Calu3 (cell line): ENCODE measurements at regions not wholly inside any gene's neighbourhood (a gene's known extent, or its start where the extent isn't known, plus 50 kb on each side); places are given as distances from the start of the nearest gene placed in this dataset.

ENCODE experiments used
- BruUV-seq: library from RNA; stranded (reverse); fragments of 400-500 nt; replicated peaks from 2 replicates; lab custom pipeline; 2021; lab: Mats Ljungman, UMichigan
- CTCF ChIA-PET: fragments of 300-600 bp; sonication (Branson Sonifier 250); formaldehyde crosslinking; loops from one replicate; lab custom pipeline; 2022; ENCODE audit warnings: antibody characterized with exemption; lab: Charles Lee
- DNase-seq: peaks from one replicate; pipeline ENCODE4 v3.0.0; 2022
- H3K27ac Mint-ChIP-seq: one replicate; pipeline ENCODE4 v1.8.0; 2022; ENCODE audit warnings: mixed read lengths; ENCODE audit not compliant: unreplicated experiment
- H3K27me3 Mint-ChIP-seq: one replicate; pipeline ENCODE4 v1.8.0; 2022; ENCODE audit warnings: mixed read lengths; ENCODE audit not compliant: unreplicated experiment
- H3K36me3 Mint-ChIP-seq: one replicate; pipeline ENCODE4 v1.8.0; 2022; ENCODE audit warnings: mild to moderate bottlenecking, moderate library complexity, mixed read lengths; ENCODE audit not compliant: insufficient read depth, unreplicated experiment
- H3K4me1 Mint-ChIP-seq: one replicate; pipeline ENCODE4 v1.8.0; 2022; ENCODE audit warnings: mild to moderate bottlenecking, low read depth, mixed read lengths; ENCODE audit not compliant: unreplicated experiment
- H3K4me3 Mint-ChIP-seq: one replicate; pipeline ENCODE4 v1.8.0; 2022; ENCODE audit warnings: mild to moderate bottlenecking, low read depth, moderate library complexity, mixed read lengths; ENCODE audit not compliant: unreplicated experiment
- H3K9me3 Mint-ChIP-seq: one replicate; pipeline ENCODE4 v1.8.0; 2022; ENCODE audit warnings: low read depth, mixed read lengths; ENCODE audit not compliant: unreplicated experiment
- intact Hi-C: fragments of 100-400 bp; cut with micrococcal nuclease; formaldehyde crosslinking; loops from one replicate; pipeline ENCODE4 v1.10.0; 2022; ENCODE audit not compliant: unreplicated experiment
- TF ChIP-seq, protein P1 (sequence below): fragments of 200-600 bp; IDR thresholded peaks from one replicate; pipeline ENCODE4 v1.8.0; 2022; ENCODE audit warnings: antibody characterized with exemption; ENCODE audit not compliant: unreplicated experiment

DNA sequence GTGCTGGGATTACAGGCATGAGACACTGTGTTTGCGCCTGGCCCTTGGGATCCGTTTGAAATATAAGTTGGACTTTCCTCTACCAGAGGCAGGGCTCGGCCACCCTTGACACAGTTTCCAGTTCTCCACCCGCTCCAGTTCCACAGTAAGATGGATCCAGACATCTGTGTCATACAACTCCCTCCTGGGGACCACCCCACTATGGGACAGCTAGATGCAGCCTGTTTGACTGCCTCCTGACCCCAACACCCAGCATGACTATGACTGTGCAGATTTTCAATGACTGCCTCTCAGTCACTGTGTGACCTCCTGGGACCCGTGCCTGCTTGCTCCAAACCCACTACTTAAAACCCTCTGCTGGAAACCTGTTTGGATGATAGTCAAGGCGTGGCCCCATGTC is 166.7 kb downstream of the IRF8 start:
- no peak overlapping the region for H3K27ac Mint-ChIP-seq
- H3K27me3 Mint-ChIP-seq = peaks cover 97% of the 10 kb centered on the region
- DNase-seq = no peak
- H3K9me3 Mint-ChIP-seq = no peaks in the 10 kb centered on the region
- no peaks in the 10 kb centered on the region for H3K36me3 Mint-ChIP-seq
- no peaks in the 10 kb centered on the region for H3K4me1 Mint-ChIP-seq
- no peak overlapping the region for H3K4me3 Mint-ChIP-seq
- no TSS peak for BruUV-seq
- intact Hi-C loops = no loop called here
- CTCF ChIA-PET = interaction anchor here (0.6 kb wide), 1 partner anchor 419 kb away, joined by 6 read pairs; no protein-coding TSS in a partner anchor
- TF ChIP-seq, protein P1, sequence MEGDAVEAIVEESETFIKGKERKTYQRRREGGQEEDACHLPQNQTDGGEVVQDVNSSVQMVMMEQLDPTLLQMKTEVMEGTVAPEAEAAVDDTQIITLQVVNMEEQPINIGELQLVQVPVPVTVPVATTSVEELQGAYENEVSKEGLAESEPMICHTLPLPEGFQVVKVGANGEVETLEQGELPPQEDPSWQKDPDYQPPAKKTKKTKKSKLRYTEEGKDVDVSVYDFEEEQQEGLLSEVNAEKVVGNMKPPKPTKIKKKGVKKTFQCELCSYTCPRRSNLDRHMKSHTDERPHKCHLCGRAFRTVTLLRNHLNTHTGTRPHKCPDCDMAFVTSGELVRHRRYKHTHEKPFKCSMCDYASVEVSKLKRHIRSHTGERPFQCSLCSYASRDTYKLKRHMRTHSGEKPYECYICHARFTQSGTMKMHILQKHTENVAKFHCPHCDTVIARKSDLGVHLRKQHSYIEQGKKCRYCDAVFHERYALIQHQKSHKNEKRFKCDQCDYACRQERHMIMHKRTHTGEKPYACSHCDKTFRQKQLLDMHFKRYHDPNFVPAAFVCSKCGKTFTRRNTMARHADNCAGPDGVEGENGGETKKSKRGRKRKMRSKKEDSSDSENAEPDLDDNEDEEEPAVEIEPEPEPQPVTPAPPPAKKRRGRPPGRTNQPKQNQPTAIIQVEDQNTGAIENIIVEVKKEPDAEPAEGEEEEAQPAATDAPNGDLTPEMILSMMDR = no peak

DNA sequence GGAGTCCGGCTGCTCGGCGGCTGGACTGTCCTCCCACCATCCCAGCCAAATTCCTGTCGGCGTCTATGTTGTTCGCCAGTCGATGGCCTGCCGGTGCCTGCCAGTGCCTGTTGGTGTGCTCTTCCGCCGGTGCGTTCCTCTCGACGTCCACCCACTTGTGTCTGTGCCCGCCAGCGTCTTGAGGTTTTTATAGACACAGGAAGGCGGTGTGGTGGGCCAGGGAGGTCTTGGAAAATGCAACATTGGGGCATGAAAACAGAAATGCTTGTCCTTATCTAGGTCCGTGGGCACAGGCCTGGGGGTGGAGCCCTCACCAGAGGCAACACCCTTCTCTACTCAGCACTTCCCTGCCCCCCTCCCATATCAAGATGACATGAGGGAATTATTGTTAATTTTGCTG is 167.8 kb downstream of the IRF8 start:
- no peak overlapping the region for H3K4me3 Mint-ChIP-seq
- CTCF ChIA-PET = no interaction called here

DNA sequence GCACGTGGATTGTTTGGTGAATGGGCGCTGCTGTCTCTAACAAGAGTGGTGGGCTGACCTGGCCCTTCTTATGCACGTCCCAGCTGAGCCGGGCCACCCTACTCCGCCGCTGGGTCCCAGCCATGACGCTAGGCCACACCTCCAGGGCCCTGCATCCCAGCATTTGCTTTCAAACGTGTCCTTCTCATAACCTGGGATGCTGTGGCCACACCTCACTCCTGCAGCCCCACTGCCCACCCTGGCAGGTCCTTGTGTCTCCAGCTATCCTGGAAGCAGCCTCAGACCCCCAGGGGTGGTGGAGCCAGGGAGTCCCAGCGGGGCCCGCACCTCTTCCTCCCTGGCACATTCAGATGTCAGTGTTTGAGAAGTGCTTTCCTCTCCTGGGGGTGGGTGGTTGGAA is 168.6 kb downstream of the IRF8 start:
- intact Hi-C loops = no loop called here
- no TSS peak for BruUV-seq
- TF ChIP-seq, protein P1 = no peak
- DNase-seq = no peak
- H3K27ac Mint-ChIP-seq = no peak overlapping the region
- no peaks in the 10 kb centered on the region for H3K36me3 Mint-ChIP-seq
- H3K27me3 Mint-ChIP-seq = peaks cover 97% of the 10 kb centered on the region
- CTCF ChIA-PET = no interaction called here
- no peak overlapping the region for H3K4me3 Mint-ChIP-seq
- no peaks in the 10 kb centered on the region for H3K4me1 Mint-ChIP-seq
- H3K9me3 Mint-ChIP-seq = no peaks in the 10 kb centered on the region

More for the DNA sequence above, 167.8 kb downstream of the IRF8 start:
- no peaks in the 10 kb centered on the region for H3K4me1 Mint-ChIP-seq
- DNase-seq = no peak
- no TSS peak for BruUV-seq
- intact Hi-C loops = no loop called here
- no peak overlapping the region for H3K27ac Mint-ChIP-seq
- TF ChIP-seq, protein P1 = no peak
- peaks cover 97% of the 10 kb centered on the region for H3K27me3 Mint-ChIP-seq
- H3K36me3 Mint-ChIP-seq = no peaks in the 10 kb centered on the region
- H3K9me3 Mint-ChIP-seq = no peaks in the 10 kb centered on the region

DNA sequence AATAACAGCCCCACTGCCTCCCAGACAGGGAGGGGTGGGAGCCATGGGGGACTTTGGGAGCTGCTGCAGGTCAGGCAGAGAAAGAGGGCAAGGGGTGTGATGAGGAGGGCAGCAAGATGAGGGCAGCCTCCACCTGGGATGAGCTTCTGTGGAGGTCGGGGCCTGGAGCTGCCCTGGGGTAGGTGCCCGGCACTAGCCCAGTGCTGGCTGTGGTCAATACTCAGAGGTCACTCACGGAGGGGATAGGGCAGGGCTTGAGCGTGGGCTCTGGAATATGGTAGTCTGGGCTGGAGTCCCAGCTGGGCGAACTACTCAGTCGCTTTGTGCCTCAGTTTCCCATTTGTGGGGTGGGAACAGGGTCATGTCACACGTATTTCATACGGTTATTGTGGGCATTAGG is 169.0 kb downstream of the IRF8 start:
- Mint-ChIP-seq H3K4me1 (no peaks in the 10 kb centered on the region), H3K27me3 (peaks cover 97% of the 10 kb centered on the region), H3K36me3 (no peaks in the 10 kb centered on the region), H3K9me3 (no peaks in the 10 kb centered on the region), H3K27ac (no peak overlapping the region), H3K4me3 (no peak overlapping the region)
- intact Hi-C loops = no loop called here
- no peak for DNase-seq
- BruUV-seq = no TSS peak
- TF ChIP-seq, protein P1 = no peak
- CTCF ChIA-PET = no interaction called here
